IMR-90 (cell line): ENCODE measurements at regions not wholly inside any gene's neighbourhood (a gene's known extent, or its start where the extent isn't known, plus 50 kb on each side); places are given as distances from the start of the nearest gene placed in this dataset.

ENCODE experiments used
- ATAC-seq: fragments of 200-7000 bp; cut with Tn5 transposase; 2 replicates; pipeline ENCODE4 v1.9.1; 2020; ENCODE audit warnings: low read depth, mild to moderate bottlenecking, moderate library complexity
- BruUV-seq: library from RNA; stranded (reverse); fragments of 400-500 nt; replicated peaks from 2 replicates; lab custom pipeline; 2021; lab: Mats Ljungman, UMichigan
- CTCF ChIA-PET: fragments of 300-600 bp; formaldehyde crosslinking; extraction: SDS; loops from one replicate; lab custom pipeline; 2021; ENCODE audit warnings: antibody characterized with exemption; lab: Yijun Ruan, JAX
- POLR2A ChIA-PET: fragments of 300-600 bp; sonication (Branson Sonifier 250); formaldehyde crosslinking; loops from one replicate; lab custom pipeline; 2022; ENCODE audit warnings: antibody characterized with exemption; ENCODE audit not compliant: unreplicated experiment; lab: Charles Lee
- DNase-seq: peaks from one replicate; pipeline ENCODE4 v3.0.0; 2013
- H2AFZ ChIP-seq: replicated peaks from 2 replicates; pipeline ENCODE3; 2013; ENCODE audit warnings: low read length, mild to moderate bottlenecking; ENCODE audit not compliant: poor library complexity
- H2AK5ac ChIP-seq: 2 replicates; pipeline ENCODE4 v1.6.1; 2013; ENCODE audit warnings: low read depth, low read length, inconsistent platforms
- H2AK9ac ChIP-seq: replicated peaks from 2 replicates; pipeline ENCODE3; 2013; ENCODE audit warnings: mild to moderate bottlenecking, low read depth, low read length, moderate library complexity; ENCODE audit not compliant: poor library complexity
- H2BK120ac ChIP-seq: 2 replicates; pipeline ENCODE4 v1.6.1; 2013; ENCODE audit warnings: low read depth, low read length, inconsistent platforms
- H2BK15ac ChIP-seq: 3 replicates; pipeline ENCODE4 v1.6.1; 2013; ENCODE audit warnings: low read depth, low read length, inconsistent platforms
- H2BK20ac ChIP-seq: 2 replicates; pipeline ENCODE4 v1.6.1; 2013; ENCODE audit warnings: low read depth, mild to moderate bottlenecking, inconsistent platforms, low read length, moderate library complexity
- H2BK5ac ChIP-seq: 2 replicates; pipeline ENCODE4 v1.6.1; 2013; ENCODE audit warnings: mild to moderate bottlenecking, low read depth, low read length, inconsistent platforms; ENCODE audit not compliant: poor library complexity, severe bottlenecking
- H3K14ac ChIP-seq: replicated peaks from 2 replicates; pipeline ENCODE4 v1.6.1; 2013; ENCODE audit warnings: low read depth, low read length, inconsistent platforms
- H3K18ac ChIP-seq: 2 replicates; pipeline ENCODE4 v1.6.1; 2013; ENCODE audit warnings: low read depth, low read length, control low read depth
- H3K23ac ChIP-seq: 2 replicates; pipeline ENCODE4 v1.6.1; 2013; ENCODE audit warnings: low read depth, low read length, inconsistent platforms
- H3K27ac ChIP-seq: 2 replicates; pipeline ENCODE4 v1.5.1; 2013; ENCODE audit warnings: mild to moderate bottlenecking, control low read depth, low read length; ENCODE audit not compliant: insufficient read depth
- H3K27me3 ChIP-seq: 2 replicates; pipeline ENCODE4 v1.6.1; 2013; ENCODE audit warnings: low read length; ENCODE audit not compliant: control insufficient read depth, insufficient read depth
- H3K36me3 ChIP-seq: 2 replicates; pipeline ENCODE4 v1.6.1; 2013; ENCODE audit warnings: low read length, mixed read lengths; ENCODE audit not compliant: control insufficient read depth, insufficient read depth
- H3K4ac ChIP-seq: 2 replicates; pipeline ENCODE4 v1.6.1; 2013; ENCODE audit warnings: low read depth, low read length, inconsistent platforms
- H3K4me1 ChIP-seq: 2 replicates; pipeline ENCODE4 v1.6.1; 2013; ENCODE audit warnings: low read length, mixed read lengths; ENCODE audit not compliant: control insufficient read depth, insufficient read depth
- H3K4me2 ChIP-seq: 2 replicates; pipeline ENCODE4 v1.6.1; 2013; ENCODE audit warnings: low read depth, mild to moderate bottlenecking, control low read depth, low read length, moderate library complexity
- H3K4me3 ChIP-seq: 2 replicates; pipeline ENCODE4 v1.5.1; 2013; ENCODE audit warnings: low read depth, mild to moderate bottlenecking, control low read depth, low read length, moderate library complexity; ENCODE audit not compliant: insufficient read depth
- H3K56ac ChIP-seq: 2 replicates; pipeline ENCODE4 v1.6.1; 2013; ENCODE audit warnings: low read length, inconsistent platforms; ENCODE audit not compliant: insufficient read depth; ENCODE audit errors: extremely low read depth
- H3K79me1 ChIP-seq, 2 experiments: 2 replicates each; pipeline ENCODE4 v1.6.1; 2013; ENCODE audit warnings: low read length in 2 of 2, inconsistent platforms in 1 of 2, low read depth in 1 of 2
- H3K9ac ChIP-seq: 2 replicates; pipeline ENCODE4 v1.6.1; 2013; ENCODE audit warnings: low read depth, low read length, control low read depth
- H3K9me1 ChIP-seq: 2 replicates; pipeline ENCODE4 v1.6.1; 2013; ENCODE audit warnings: low read length, inconsistent platforms; ENCODE audit not compliant: insufficient read depth
- H3K9me3 ChIP-seq: 2 replicates; pipeline ENCODE4 v1.6.1; 2013; ENCODE audit warnings: low read length; ENCODE audit not compliant: control insufficient read depth, insufficient read depth
- H4K20me1 ChIP-seq: 2 replicates; pipeline ENCODE4 v1.6.1; 2013; ENCODE audit warnings: low read length, inconsistent platforms; ENCODE audit not compliant: insufficient read depth
- H4K5ac ChIP-seq: 2 replicates; pipeline ENCODE4 v1.6.1; 2013; ENCODE audit warnings: mild to moderate bottlenecking, low read depth, low read length, control low read depth
- H4K8ac ChIP-seq, 2 experiments: 2 replicates each; pipeline ENCODE4 v1.6.1; 2013; ENCODE audit warnings: low read depth in 2 of 2, low read length in 2 of 2, control low read depth in 1 of 2, inconsistent platforms in 1 of 2
- H4K91ac ChIP-seq: 2 replicates; pipeline ENCODE4 v1.6.1; 2013; ENCODE audit warnings: low read depth, low read length, inconsistent platforms; ENCODE audit not compliant: insufficient read depth
- CEBPB ChIP-seq: IDR thresholded peaks from 2 replicates; pipeline ENCODE4 v1.6.1; 2012; ENCODE audit warnings: low read depth, low read length, improper control_type of control experiment
- CHD1 ChIP-seq: IDR thresholded peaks from 2 replicates; pipeline ENCODE4 v1.6.1; 2012; ENCODE audit warnings: low read depth, low read length, improper control_type of control experiment
- POLR2A ChIP-seq: IDR thresholded peaks from 2 replicates; pipeline ENCODE4 v1.6.1; 2012; ENCODE audit warnings: mild to moderate bottlenecking, low read depth, low read length
- RAD21 ChIP-seq: IDR thresholded peaks from 2 replicates; pipeline ENCODE4 v1.6.1; 2012; ENCODE audit warnings: low read length, improper control_type of control experiment
- RCOR1 ChIP-seq: IDR thresholded peaks from 2 replicates; pipeline ENCODE4 v1.6.1; 2012; ENCODE audit warnings: mild to moderate bottlenecking, low read length, improper control_type of control experiment; ENCODE audit not compliant: insufficient replicate concordance
- SMC3 ChIP-seq: fragments of 150-350 bp; IDR thresholded peaks from 2 replicates; pipeline ENCODE4 v1.6.1; 2016; ENCODE audit warnings: low read depth, mild to moderate bottlenecking, antibody characterized with exemption, low read length, moderate library complexity
- USF2 ChIP-seq: fragments of 150-350 bp; IDR thresholded peaks from 2 replicates; pipeline ENCODE4 v1.6.1; 2017; ENCODE audit warnings: mild to moderate bottlenecking, antibody characterized with exemption, low read length, low read depth
- dilution Hi-C: fragments of 300-500 bp; cut with HindIII; formaldehyde crosslinking; loops from one replicate; pipeline ENCODE4 v1.14.3; 2018; ENCODE audit warnings: low sequenced_read_pairs; ENCODE audit not compliant: unreplicated experiment
- in situ Hi-C: fragments of 300-500 bp; cut with MboI; formaldehyde crosslinking; loops from 3 replicates; pipeline ENCODE4 v1.14.3; 2019; ENCODE audit warnings: low sequenced_read_pairs, inconsistent platforms, mixed read lengths
- intact Hi-C: fragments of 100-400 bp; cut with micrococcal nuclease; formaldehyde crosslinking; loops from 2 replicates; pipeline ENCODE4 v1.10.0; 2022
- TF ChIP-seq, protein P1 (sequence below): conservative IDR thresholded peaks from 2 replicates; pipeline ENCODE4 v1.5.1; 2012; ENCODE audit warnings: mild to moderate bottlenecking, low read depth, low read length, improper control_type of control experiment

- intact Hi-C loops (no loop called here), dilution Hi-C loops (no loop called here), in situ Hi-C loops (no loop called here)
- H2BK15ac ChIP-seq, result no peak overlapping the region
- no peak overlapping the region for H4K8ac ChIP-seq
- H3K27ac ChIP-seq, result no peak overlapping the region
- no peaks in the 10 kb centered on the region for H3K79me1 ChIP-seq
- no peak overlapping the region for H3K4ac ChIP-seq
- CTCF ChIA-PET, result no interaction called here
- no peak overlapping the region for H3K18ac ChIP-seq
- H3K23ac ChIP-seq, result no peak overlapping the region
- H3K4me3 ChIP-seq, result no peak overlapping the region
- TF ChIP-seq SMC3, result no peak
- TF ChIP-seq CEBPB, result no peak
- TF ChIP-seq RCOR1, result no peak
- no peak for TF ChIP-seq POLR2A
- no peak for TF ChIP-seq USF2
- TF ChIP-seq CHD1, result no peak
- TF ChIP-seq, protein P1, sequence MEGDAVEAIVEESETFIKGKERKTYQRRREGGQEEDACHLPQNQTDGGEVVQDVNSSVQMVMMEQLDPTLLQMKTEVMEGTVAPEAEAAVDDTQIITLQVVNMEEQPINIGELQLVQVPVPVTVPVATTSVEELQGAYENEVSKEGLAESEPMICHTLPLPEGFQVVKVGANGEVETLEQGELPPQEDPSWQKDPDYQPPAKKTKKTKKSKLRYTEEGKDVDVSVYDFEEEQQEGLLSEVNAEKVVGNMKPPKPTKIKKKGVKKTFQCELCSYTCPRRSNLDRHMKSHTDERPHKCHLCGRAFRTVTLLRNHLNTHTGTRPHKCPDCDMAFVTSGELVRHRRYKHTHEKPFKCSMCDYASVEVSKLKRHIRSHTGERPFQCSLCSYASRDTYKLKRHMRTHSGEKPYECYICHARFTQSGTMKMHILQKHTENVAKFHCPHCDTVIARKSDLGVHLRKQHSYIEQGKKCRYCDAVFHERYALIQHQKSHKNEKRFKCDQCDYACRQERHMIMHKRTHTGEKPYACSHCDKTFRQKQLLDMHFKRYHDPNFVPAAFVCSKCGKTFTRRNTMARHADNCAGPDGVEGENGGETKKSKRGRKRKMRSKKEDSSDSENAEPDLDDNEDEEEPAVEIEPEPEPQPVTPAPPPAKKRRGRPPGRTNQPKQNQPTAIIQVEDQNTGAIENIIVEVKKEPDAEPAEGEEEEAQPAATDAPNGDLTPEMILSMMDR, result no peak
- no peak for TF ChIP-seq RAD21
- H2AK5ac ChIP-seq, result no peak overlapping the region
- H3K9me1 ChIP-seq, result no peaks in the 10 kb centered on the region
- peaks cover 7% of the 10 kb centered on the region for H3K27me3 ChIP-seq
- H3K14ac ChIP-seq, result no peak overlapping the region
- no peak overlapping the region for H2BK5ac ChIP-seq
- DNase-seq (no peak), ATAC-seq (no peak)
- no peak overlapping the region for H3K56ac ChIP-seq
- H2AFZ ChIP-seq, result no peak overlapping the region
- no peaks in the 10 kb centered on the region; the same call in 1 of the 2 replicates for H3K4me1 ChIP-seq
- no peaks in the 10 kb centered on the region for H3K36me3 ChIP-seq
- no peak overlapping the region for H3K9ac ChIP-seq
- POLR2A ChIA-PET, result no interaction called here
- H4K20me1 ChIP-seq, result no peaks in the 10 kb centered on the region
- no peak overlapping the region for H4K5ac ChIP-seq
- H2AK9ac ChIP-seq, result no peak overlapping the region
- H3K9me3 ChIP-seq, result peaks cover 2% of the 10 kb centered on the region; the same call in 1 of the 2 replicates
- no peak overlapping the region for H2BK20ac ChIP-seq
- no peak overlapping the region for H2BK120ac ChIP-seq
- H3K4me2 ChIP-seq, result no peak overlapping the region
- H4K91ac ChIP-seq, result no peak overlapping the region
- BruUV-seq, result no TSS peak
These were observed 58.3 kb upstream of the ALDH1A3 start for GRCh38 chr15:100821327-100821726.
